OCI-LY7 (cell line): ENCODE measurements at regions not wholly inside any gene's neighbourhood (a gene's known extent, or its start where the extent isn't known, plus 50 kb on each side); places are given as distances from the start of the nearest gene placed in this dataset.

Experiments
- EZH2phosphoT487 ChIP-seq: fragments of 200-600 bp; sonication (generic); IDR thresholded peaks from 2 replicates; pipeline ENCODE4 v1.6.1; 2018; ENCODE audit warnings: low read depth, borderline replicate concordance, mild to moderate bottlenecking, mixed run types, antibody characterized with exemption, low read length, moderate library complexity, mixed read lengths
- TF ChIP-seq, protein P1 (sequence below): fragments of 200-600 bp; sonication (generic); conservative IDR thresholded peaks from 2 replicates; pipeline ENCODE4 v1.5.1; 2014; ENCODE audit warnings: mild to moderate bottlenecking, antibody characterized with exemption, low read length, moderate library complexity, mixed read lengths

- TF ChIP-seq, protein P1, sequence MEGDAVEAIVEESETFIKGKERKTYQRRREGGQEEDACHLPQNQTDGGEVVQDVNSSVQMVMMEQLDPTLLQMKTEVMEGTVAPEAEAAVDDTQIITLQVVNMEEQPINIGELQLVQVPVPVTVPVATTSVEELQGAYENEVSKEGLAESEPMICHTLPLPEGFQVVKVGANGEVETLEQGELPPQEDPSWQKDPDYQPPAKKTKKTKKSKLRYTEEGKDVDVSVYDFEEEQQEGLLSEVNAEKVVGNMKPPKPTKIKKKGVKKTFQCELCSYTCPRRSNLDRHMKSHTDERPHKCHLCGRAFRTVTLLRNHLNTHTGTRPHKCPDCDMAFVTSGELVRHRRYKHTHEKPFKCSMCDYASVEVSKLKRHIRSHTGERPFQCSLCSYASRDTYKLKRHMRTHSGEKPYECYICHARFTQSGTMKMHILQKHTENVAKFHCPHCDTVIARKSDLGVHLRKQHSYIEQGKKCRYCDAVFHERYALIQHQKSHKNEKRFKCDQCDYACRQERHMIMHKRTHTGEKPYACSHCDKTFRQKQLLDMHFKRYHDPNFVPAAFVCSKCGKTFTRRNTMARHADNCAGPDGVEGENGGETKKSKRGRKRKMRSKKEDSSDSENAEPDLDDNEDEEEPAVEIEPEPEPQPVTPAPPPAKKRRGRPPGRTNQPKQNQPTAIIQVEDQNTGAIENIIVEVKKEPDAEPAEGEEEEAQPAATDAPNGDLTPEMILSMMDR = no peak
- TF ChIP-seq EZH2phosphoT487 = no peak
Observed at GRCh38 chr7:119320316-119320715, 952.7 kb upstream of the KCND2 start.
